Hepatocyte (in vitro differentiated cells): ENCODE measurements at regions not wholly inside any gene's neighbourhood (a gene's known extent, or its start where the extent isn't known, plus 50 kb on each side); places are given as distances from the start of the nearest gene placed in this dataset.

Experiments used
- EZH2 ChIP-seq: fragments of 200-600 bp; sonication (generic); IDR thresholded peaks from 2 replicates; pipeline ENCODE4 v1.6.1; 2016; ENCODE audit warnings: antibody characterized with exemption, mild to moderate bottlenecking, borderline replicate concordance
- TF ChIP-seq, protein P1 (sequence below): fragments of 200-600 bp; sonication (generic); IDR thresholded peaks from 2 replicates; pipeline ENCODE4 v1.5.1; 2016; ENCODE audit warnings: antibody characterized with exemption, mild to moderate bottlenecking; ENCODE audit not compliant: poor library complexity

DNA sequence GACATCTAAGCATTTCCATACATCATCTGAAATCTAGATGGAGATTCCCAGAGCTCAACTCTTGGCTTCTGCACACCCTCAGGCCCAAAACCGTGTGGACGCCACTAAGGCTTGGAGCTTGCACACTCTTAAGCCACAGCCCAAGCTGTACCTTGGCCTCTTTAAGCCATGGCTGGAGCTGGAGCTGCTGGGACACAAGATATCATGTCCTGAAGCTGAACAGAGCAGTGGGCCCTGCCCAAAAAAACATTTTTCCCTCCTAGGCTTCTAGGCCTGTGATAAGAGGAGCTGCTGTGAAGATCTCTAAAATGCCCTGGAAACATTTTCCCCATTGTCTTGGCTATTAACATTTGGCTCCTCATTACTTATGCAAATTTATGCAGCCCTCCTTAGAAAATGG, 188.7 kb upstream of the MBNL1 start:
- TF ChIP-seq, protein P1, sequence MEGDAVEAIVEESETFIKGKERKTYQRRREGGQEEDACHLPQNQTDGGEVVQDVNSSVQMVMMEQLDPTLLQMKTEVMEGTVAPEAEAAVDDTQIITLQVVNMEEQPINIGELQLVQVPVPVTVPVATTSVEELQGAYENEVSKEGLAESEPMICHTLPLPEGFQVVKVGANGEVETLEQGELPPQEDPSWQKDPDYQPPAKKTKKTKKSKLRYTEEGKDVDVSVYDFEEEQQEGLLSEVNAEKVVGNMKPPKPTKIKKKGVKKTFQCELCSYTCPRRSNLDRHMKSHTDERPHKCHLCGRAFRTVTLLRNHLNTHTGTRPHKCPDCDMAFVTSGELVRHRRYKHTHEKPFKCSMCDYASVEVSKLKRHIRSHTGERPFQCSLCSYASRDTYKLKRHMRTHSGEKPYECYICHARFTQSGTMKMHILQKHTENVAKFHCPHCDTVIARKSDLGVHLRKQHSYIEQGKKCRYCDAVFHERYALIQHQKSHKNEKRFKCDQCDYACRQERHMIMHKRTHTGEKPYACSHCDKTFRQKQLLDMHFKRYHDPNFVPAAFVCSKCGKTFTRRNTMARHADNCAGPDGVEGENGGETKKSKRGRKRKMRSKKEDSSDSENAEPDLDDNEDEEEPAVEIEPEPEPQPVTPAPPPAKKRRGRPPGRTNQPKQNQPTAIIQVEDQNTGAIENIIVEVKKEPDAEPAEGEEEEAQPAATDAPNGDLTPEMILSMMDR: no peak
- TF ChIP-seq EZH2: no peak
